ENCODE measurements at regions not wholly inside any gene's neighbourhood (a gene's known extent, or its start where the extent isn't known, plus 50 kb on each side); places are given as distances from the start of the nearest gene placed in this dataset.
"Not testable (repeated sequence)": the region's sequence is repeated elsewhere in the genome, so short reads cannot be mapped to it uniquely, and the experiment has no call there.

DNA sequence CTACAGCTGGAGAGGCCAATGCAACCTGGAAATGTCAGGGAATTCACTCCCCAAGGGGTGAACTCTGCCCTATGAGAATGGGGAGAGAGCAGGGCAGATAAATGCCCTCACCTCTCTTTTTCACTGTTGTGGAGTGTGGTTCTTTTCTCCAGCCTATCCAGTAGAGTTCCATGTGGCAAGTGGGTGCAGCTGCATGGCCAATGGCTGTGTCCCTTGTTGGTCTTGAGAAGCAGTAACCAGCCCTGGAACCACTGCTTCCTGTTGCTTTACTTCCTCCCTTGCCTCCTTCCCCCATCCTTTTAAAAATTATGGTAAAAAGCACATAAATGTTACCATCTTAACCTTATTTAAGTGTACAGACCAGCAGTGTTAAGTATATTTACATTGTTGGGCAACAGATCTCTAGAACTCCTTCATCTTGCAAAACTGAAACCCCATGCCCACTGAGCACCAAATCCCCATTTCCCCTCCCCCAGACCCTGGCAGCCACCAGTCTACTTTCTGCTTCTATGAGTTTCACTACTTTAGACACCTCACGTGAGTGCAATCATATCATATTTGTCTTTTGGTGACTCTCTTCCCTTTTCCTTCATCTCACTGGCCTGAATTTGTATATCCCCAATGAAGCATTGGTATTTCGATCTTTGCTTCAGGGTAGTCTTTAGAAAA is 77.0 kb upstream of the GRIP1 start:
- H3K27ac ChIP-seq, result no peak overlapping the region
- TF ChIP-seq ZFX (IDR thresholded peaks at IDR 0.05), result no peak
- TF ChIP-seq CTCF (conservative IDR thresholded peaks at IDR 0.05), result no peak

DNA sequence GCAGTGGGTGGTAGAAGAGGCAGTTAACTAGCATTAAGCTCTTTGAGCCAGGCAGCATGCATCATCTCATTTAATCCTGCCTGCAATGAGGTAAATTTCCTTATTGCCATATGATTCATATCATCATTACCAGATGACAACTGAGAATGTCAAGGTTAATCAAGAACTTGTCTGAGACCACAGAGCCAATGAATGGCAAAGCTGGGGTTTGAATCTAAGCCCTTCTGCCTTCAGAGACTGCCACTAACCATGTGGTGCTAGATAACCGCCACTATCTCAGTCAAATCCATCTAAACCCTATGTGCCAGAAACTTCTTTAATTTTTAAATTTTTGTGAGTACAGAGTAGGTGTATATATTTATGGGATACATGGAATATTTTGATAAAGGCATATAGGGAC is 77.8 kb upstream of the GRIP1 start:
- no peak overlapping the region for H3K27ac ChIP-seq
- TF ChIP-seq ZFX (IDR thresholded peaks at IDR 0.05) (no peak), CTCF (conservative IDR thresholded peaks at IDR 0.05) (no peak)

DNA sequence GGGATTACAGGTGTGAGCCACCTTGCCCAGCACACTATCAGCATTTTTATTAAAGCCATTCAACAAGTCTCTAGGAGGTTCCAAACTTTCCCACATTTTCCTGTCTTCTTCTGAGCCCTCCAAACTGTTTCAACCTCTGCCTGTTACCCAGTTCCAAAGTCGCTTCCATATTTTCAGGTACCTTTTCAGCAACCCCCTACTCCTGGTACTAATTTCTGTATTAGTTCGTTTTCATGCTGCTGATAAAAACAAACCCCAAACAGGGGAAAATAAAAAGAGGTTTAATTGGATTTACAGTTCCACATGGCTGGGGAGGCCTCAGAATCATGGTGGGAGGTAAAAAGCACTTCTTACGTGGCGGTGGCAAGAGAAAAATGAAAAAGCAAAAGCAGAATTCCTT is 81.2 kb upstream of the GRIP1 start:
- not testable (repeated sequence) for H3K27ac ChIP-seq

GRCh38 chr12:66763467-66763866 is 84.6 kb upstream of the GRIP1 start:
- TF ChIP-seq ZFX (IDR thresholded peaks at IDR 0.05), result no peak
- no peak for TF ChIP-seq CTCF (conservative IDR thresholded peaks at IDR 0.05)

GRCh38 chr12:66765204-66765603 is 86.3 kb upstream of the GRIP1 start:
- no peak overlapping the region for H3K27ac ChIP-seq
- TF ChIP-seq ZFX (IDR thresholded peaks at IDR 0.05) (no peak), CTCF (conservative IDR thresholded peaks at IDR 0.05) (no peak)

More at GRCh38 chr12:66763467-66763866, 84.6 kb upstream of the GRIP1 start:
- no peak overlapping the region for H3K27ac ChIP-seq

DNA sequence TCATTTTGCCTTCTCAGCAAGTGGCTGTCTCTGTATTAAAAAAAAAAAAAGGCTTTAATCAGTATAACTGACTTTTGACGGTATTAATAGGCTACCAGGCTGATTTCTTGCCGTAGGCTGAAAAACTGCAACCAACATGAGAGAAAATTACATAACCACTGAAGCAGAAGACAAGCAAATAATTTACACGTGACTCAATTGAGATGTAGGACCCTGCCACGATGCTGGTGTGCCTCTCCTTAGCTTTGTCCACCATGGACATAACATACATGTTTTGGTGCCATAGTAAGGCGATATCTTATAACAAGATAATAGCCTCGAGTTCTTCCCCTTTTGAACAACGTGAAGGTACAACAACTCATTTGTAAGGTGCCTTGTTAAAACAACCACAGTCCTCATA is 88.7 kb upstream of the GRIP1 start:
- H3K27ac ChIP-seq, result no peak overlapping the region

DNA sequence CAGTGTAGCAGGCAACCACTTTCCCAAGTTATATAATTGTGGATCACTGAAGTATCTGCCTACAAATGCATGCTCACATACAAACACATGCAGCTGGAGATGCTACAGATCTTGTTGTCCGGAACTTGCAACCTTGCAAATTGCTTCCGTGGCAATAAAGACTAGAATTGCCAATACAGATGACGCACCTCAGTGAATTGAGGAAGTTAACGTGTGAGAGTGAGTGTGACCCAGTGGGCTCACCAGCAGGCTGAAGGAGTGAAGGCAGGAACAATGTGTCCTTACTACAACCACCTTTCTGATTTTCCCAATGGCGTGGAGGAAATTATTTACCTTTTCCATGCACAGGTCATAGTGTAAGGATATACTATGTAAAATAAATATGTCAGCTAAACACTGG is 89.4 kb upstream of the GRIP1 start:
- no peak overlapping the region for H3K27ac ChIP-seq
- no peak for TF ChIP-seq CTCF (conservative IDR thresholded peaks at IDR 0.05)
- TF ChIP-seq ZFX (IDR thresholded peaks at IDR 0.05), result no peak

More for the DNA sequence above, 88.7 kb upstream of the GRIP1 start:
- TF ChIP-seq ZFX (IDR thresholded peaks at IDR 0.05) (no peak), CTCF (conservative IDR thresholded peaks at IDR 0.05) (no peak)

DNA sequence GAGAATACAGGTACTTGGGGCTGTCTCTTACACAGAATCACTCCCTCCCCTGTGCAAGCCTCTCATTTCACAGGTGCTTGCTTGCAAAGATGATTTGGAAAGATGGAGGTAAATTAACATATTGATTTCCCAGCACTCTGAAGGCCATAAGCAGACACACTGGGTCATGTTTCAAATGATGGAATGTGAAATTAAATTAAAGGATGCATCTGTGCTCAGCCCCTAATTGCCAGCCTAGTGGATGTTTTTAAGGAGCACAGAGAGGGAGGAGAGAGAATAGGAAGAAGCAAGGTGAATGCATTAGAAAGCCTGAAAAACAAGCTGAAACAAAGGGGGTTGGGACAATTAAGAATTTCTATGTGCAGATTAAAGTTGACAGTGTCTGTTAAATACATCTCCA is 96.1 kb upstream of the GRIP1 start:
- H3K27ac ChIP-seq, result no peak overlapping the region
- no peak for TF ChIP-seq ZFX (IDR thresholded peaks at IDR 0.05)
- TF ChIP-seq CTCF (conservative IDR thresholded peaks at IDR 0.05), result no peak
